PC-9 (cell line): ENCODE measurements at regions not wholly inside any gene's neighbourhood (a gene's known extent, or its start where the extent isn't known, plus 50 kb on each side); places are given as distances from the start of the nearest gene placed in this dataset.

Experiments used
- CTCF ChIP-seq: fragments of 200-600 bp; sonication (generic); conservative IDR thresholded peaks from 2 replicates; pipeline ENCODE4 v1.6.1; 2017; ENCODE audit warnings: mixed run types, antibody characterized with exemption, mild to moderate bottlenecking, moderate library complexity
- EZH2 ChIP-seq: fragments of 200-600 bp; sonication (generic); IDR thresholded peaks from 2 replicates; pipeline ENCODE4 v1.8.0; 2017; ENCODE audit warnings: antibody characterized with exemption, low read depth

GRCh38 chr7:145156834-145157233 lies 321.0 kb upstream of the TPK1 start:
- TF ChIP-seq CTCF (no peak), EZH2 (no peak)
